Lower leg skin (tissue), 4 donors: ENCODE measurements at regions not wholly inside any gene's neighbourhood (a gene's known extent, or its start where the extent isn't known, plus 50 kb on each side); places are given as distances from the start of the nearest gene placed in this dataset.

Source experiments
- DNase-seq, 2 donors: peaks; one replicate each; pipeline ENCODE4 v3.0.0-alpha.2; 2019; ENCODE audit warnings: low spot score in 2 of 2
- H3K4me3 ChIP-seq: fragments of 200-600 bp; sonication (generic); 2 replicates; pipeline ENCODE4 v1.5.1; 2017; ENCODE audit warnings: mild to moderate bottlenecking, low read depth; ENCODE audit not compliant: poor library complexity, severe bottlenecking
- CTCF ChIP-seq, 3 donors: fragments of 450-650 bp; IDR thresholded peaks; one replicate each; pipeline ENCODE4 v1.5.1; 2016; ENCODE audit warnings: antibody characterized with exemption in 3 of 3, mild to moderate bottlenecking in 3 of 3, moderate library complexity in 2 of 3
- POLR2A ChIP-seq, 2 donors: fragments of 450-650 bp; IDR thresholded peaks; one replicate each; pipeline ENCODE4 v1.6.1; 2016 to 2017; ENCODE audit warnings: antibody characterized with exemption in 2 of 2, mild to moderate bottlenecking in 1 of 2, moderate library complexity in 1 of 2
- WGBS, 2 donors: methylation state at CpG; one replicate each; pipeline ENCODE4 v1.1.5; 2018; 5-methylcytosine and 5-hydroxymethylcytosine counted together
- intact Hi-C: fragments of 100-400 bp; cut with DNase I; formaldehyde crosslinking; loops from one replicate; pipeline ENCODE4 v1.15.0; 2023; ENCODE audit warnings: low total_unique reads

GRCh38 chr14:38958589-38958988, 144.4 kb downstream of the SEC23A start:
- intact Hi-C loops, result no loop called here
- H3K4me3 ChIP-seq, result no peak overlapping the region
- TF ChIP-seq CTCF (IDR thresholded peaks at IDR 0.05) (no peak), POLR2A (IDR thresholded peaks at IDR 0.05) (no peak)
- no peak for DNase-seq
- 56 to 78% methylated on average over 3 of the region's 3 CpGs for WGBS, 2 donors

- DNase-seq, result no peak
- intact Hi-C loops, result no loop called here
- no peak overlapping the region for H3K4me3 ChIP-seq
- TF ChIP-seq CTCF (IDR thresholded peaks at IDR 0.05), result no peak
- no peak for TF ChIP-seq POLR2A (IDR thresholded peaks at IDR 0.05)
- 22 to 24% methylated on average over 1 of the region's 1 CpG for WGBS, 2 donors
These were observed 151.6 kb downstream of the SEC23A start for GRCh38 chr14:38951451-38951850.

- intact Hi-C loops, result no loop called here
- DNase-seq, result no peak
- 37 to 46% methylated on average over 4 of the region's 4 CpGs for WGBS, 2 donors
- H3K4me3 ChIP-seq, result no peak overlapping the region
- TF ChIP-seq POLR2A (IDR thresholded peaks at IDR 0.05), result no peak
- no peak for TF ChIP-seq CTCF (IDR thresholded peaks at IDR 0.05)
These were observed 152.4 kb downstream of the SEC23A start for GRCh38 chr14:38950676-38951075.

- TF ChIP-seq CTCF (IDR thresholded peaks at IDR 0.05) (no peak), POLR2A (IDR thresholded peaks at IDR 0.05) (no peak)
- DNase-seq, result no peak
- WGBS, 2 donors, result 75 to 80% methylated on average over 6 of the region's 6 CpGs
- intact Hi-C loops, result no loop called here
- no peak overlapping the region for H3K4me3 ChIP-seq
These were observed 154.5 kb downstream of the SEC23A start for GRCh38 chr14:38948576-38948975.

GRCh38 chr14:38948171-38948570, 154.9 kb downstream of the SEC23A start:
- WGBS, 2 donors, result 44 to 70% methylated on average over 1 of the region's 1 CpG
- no peak overlapping the region for H3K4me3 ChIP-seq

More at GRCh38 chr14:38948171-38948570, 154.9 kb downstream of the SEC23A start:
- no peak for DNase-seq
- TF ChIP-seq CTCF (IDR thresholded peaks at IDR 0.05), result no peak
- no peak for TF ChIP-seq POLR2A (IDR thresholded peaks at IDR 0.05)
- intact Hi-C loops, result no loop called here
